Activated T-cell treated with anti-CD3 and anti-CD28 coated beads, Interleukin-2, amount 50 U/mL, for 48 hours (primary cell): ENCODE measurements at regions not wholly inside any gene's neighbourhood (a gene's known extent, or its start where the extent isn't known, plus 50 kb on each side); places are given as distances from the start of the nearest gene placed in this dataset.
A peak's percentile ranks its signal among the peaks of the same experiment; 100 is the strongest.
"Not testable (repeated sequence)": the region's sequence is repeated elsewhere in the genome, so short reads cannot be mapped to it uniquely, and the experiment has no call there.

ENCODE experiments used
- DNase-seq, 2 experiments: peaks; one replicate each; pipeline ENCODE4 v3.0.0-alpha.2; 2020

GRCh38 chr14:104250175-104250574, 111.8 kb downstream of the KIF26A start:
- no peak for DNase-seq

GRCh38 chr14:104252256-104253215, 114.1 kb downstream of the KIF26A start:
- DNase-seq, result no peak

GRCh38 chr14:104253223-104253822, 114.9 kb downstream of the KIF26A start:
- DNase-seq, result no peak

- no peak for DNase-seq
Observed at GRCh38 chr14:104253901-104254353, 115.5 kb downstream of the KIF26A start.

- no peak for DNase-seq
Observed at GRCh38 chr14:104254735-104255400, 116.5 kb downstream of the KIF26A start.

- DNase-seq, result no peak
Observed at GRCh38 chr14:104256025-104256424, 117.6 kb downstream of the KIF26A start.

GRCh38 chr14:104262515-104263514, 124.4 kb downstream of the KIF26A start:
- no peak for DNase-seq

GRCh38 chr14:104263675-104264358, 125.4 kb downstream of the KIF26A start:
- no peak for DNase-seq

GRCh38 chr14:104264495-104265265, 126.3 kb downstream of the KIF26A start:
- DNase-seq, result peak in 1 of 2 experiments; percentile 9

GRCh38 chr14:104265918-104266630, 127.7 kb downstream of the KIF26A start:
- peak in 1 of 2 experiments; percentile 7 for DNase-seq

GRCh38 chr14:104266631-104267575, 128.5 kb downstream of the KIF26A start:
- no peak for DNase-seq

GRCh38 chr14:104267895-104268294, 129.5 kb downstream of the KIF26A start:
- DNase-seq, result no peak

GRCh38 chr14:104268295-104268694, 129.9 kb downstream of the KIF26A start:
- no peak for DNase-seq

GRCh38 chr14:104268725-104269436, 130.5 kb downstream of the KIF26A start:
- no peak for DNase-seq

- not testable (repeated sequence) for DNase-seq
Observed at GRCh38 chr14:104269511-104270241, 131.3 kb downstream of the KIF26A start.

- no peak for DNase-seq
Observed at GRCh38 chr14:104271391-104271790, 133.0 kb downstream of the KIF26A start.

- DNase-seq, result no peak
Observed at GRCh38 chr14:104274806-104275205, 136.4 kb downstream of the KIF26A start.
